Left hindlimb (tissue), 1 donor: ENCODE measurements at regions not wholly inside any gene's neighbourhood (a gene's known extent, or its start where the extent isn't known, plus 50 kb on each side); places are given as distances from the start of the nearest gene placed in this dataset.
A peak's percentile ranks its signal among the peaks of the same experiment; 100 is the strongest.
"Not testable (repeated sequence)": the region's sequence is repeated elsewhere in the genome, so short reads cannot be mapped to it uniquely, and the experiment has no call there.

Experiments used
- DNase-seq: peaks from one replicate; pipeline ENCODE4 v3.0.0-alpha.2; 2018

GRCh38 chr3:102936511-102937045 is 501.8 kb downstream of the ZPLD1 start:
- no peak for DNase-seq

GRCh38 chr3:102941786-102942185 is 507.0 kb downstream of the ZPLD1 start:
- DNase-seq = no peak

- not testable (repeated sequence) for DNase-seq
Observed at GRCh38 chr3:102946445-102946844, 511.6 kb downstream of the ZPLD1 start.

GRCh38 chr3:102972350-102972749 is 537.5 kb downstream of the ZPLD1 start:
- no peak for DNase-seq

- no peak for DNase-seq
Observed at GRCh38 chr3:102974333-102974732, 539.5 kb downstream of the ZPLD1 start.

- DNase-seq = no peak
Observed at GRCh38 chr3:102979191-102979590, 544.4 kb downstream of the ZPLD1 start.

- DNase-seq = peak; percentile 92
Observed at GRCh38 chr3:102979682-102980354, 545.0 kb downstream of the ZPLD1 start.

- no peak for DNase-seq
Observed at GRCh38 chr3:102980355-102980696, 545.5 kb downstream of the ZPLD1 start.

- DNase-seq = peak; percentile 31
Observed at GRCh38 chr3:103002425-103003176, 567.8 kb downstream of the ZPLD1 start.

GRCh38 chr3:103006526-103007183 is 571.8 kb downstream of the ZPLD1 start:
- no peak for DNase-seq

GRCh38 chr3:103009609-103010008 is 574.8 kb downstream of the ZPLD1 start:
- DNase-seq = no peak

GRCh38 chr3:103025880-103026279 is 591.1 kb downstream of the ZPLD1 start:
- DNase-seq = no peak

- no peak for DNase-seq
Observed at GRCh38 chr3:103033841-103034240, 599.0 kb downstream of the ZPLD1 start.

GRCh38 chr3:103047640-103048039 is 612.8 kb downstream of the ZPLD1 start:
- DNase-seq = no peak

- DNase-seq = no peak
Observed at GRCh38 chr3:103048068-103048722, 613.4 kb downstream of the ZPLD1 start.

- DNase-seq = peak; percentile 45
Observed at GRCh38 chr3:103052236-103052830, 617.5 kb downstream of the ZPLD1 start.

- no peak for DNase-seq
Observed at GRCh38 chr3:103055021-103055520, 620.3 kb downstream of the ZPLD1 start.

- DNase-seq = no peak
Observed at GRCh38 chr3:103056542-103056941, 621.7 kb downstream of the ZPLD1 start.

GRCh38 chr3:103057003-103057402 is 622.2 kb downstream of the ZPLD1 start:
- no peak for DNase-seq

GRCh38 chr3:103057487-103057886 is 622.7 kb downstream of the ZPLD1 start:
- no peak for DNase-seq

GRCh38 chr3:103059432-103059831 is 624.6 kb downstream of the ZPLD1 start:
- DNase-seq = no peak

GRCh38 chr3:103060242-103060641 is 625.4 kb downstream of the ZPLD1 start:
- DNase-seq = no peak

GRCh38 chr3:103067963-103068362 is 633.1 kb downstream of the ZPLD1 start:
- no peak for DNase-seq
